GM21576 (cell line): ENCODE measurements at regions not wholly inside any gene's neighbourhood (a gene's known extent, or its start where the extent isn't known, plus 50 kb on each side); places are given as distances from the start of the nearest gene placed in this dataset.

ENCODE experiments used
- ATAC-seq: cut with Tn5 transposase; IDR thresholded peaks from one replicate; pipeline ENCODE4 v1.9.1; 2021; ENCODE audit warnings: mild to moderate bottlenecking, moderate library complexity; ENCODE audit not compliant: unreplicated experiment

GRCh38 chr9:107951511-107951910 is 461.9 kb upstream of the KLF4 start:
- no peak for ATAC-seq

- no peak for ATAC-seq
These were observed 459.5 kb upstream of the KLF4 start for GRCh38 chr9:107949061-107949460.

DNA sequence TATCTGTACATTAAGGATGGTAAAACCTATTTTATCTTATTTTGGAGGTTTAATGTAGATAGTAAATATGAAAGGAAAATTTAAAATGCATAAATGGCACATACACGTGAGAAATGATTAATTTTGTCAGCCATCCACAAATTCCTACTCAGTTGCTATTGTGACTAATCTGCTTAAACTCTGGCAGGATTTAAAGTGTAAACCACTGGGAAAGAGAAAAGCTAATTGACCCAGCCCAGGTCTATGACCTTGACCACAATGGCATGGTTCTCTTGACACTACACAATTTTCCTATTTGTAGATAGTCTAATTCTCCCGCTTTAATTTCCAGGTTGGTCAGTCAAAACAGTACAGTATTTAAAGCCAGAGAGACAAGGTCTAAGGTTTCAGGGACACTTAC is 459.0 kb upstream of the KLF4 start:
- no peak for ATAC-seq

DNA sequence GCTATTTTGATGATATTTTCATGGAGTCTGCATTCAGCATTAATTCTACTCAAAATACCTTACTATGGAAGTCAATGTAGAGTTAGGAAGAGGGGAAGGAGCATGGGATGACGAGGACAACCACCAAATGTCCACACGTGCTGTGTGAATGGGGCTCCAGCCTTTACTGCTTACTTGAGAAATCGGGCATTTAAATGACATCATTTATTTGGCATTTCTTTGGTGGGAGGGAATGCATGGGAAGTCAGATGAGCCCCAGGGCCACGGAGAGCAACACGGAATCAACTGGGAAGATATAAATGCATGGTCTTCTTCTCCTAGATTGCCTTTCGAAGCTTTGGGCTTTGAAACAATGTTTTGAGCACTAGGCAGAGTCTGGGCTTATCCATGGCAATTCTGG is 458.5 kb upstream of the KLF4 start:
- no peak for ATAC-seq

GRCh38 chr9:107946364-107947141 is 457.0 kb upstream of the KLF4 start:
- ATAC-seq, result no peak

- ATAC-seq, result no peak
These were observed 456.4 kb upstream of the KLF4 start for GRCh38 chr9:107945961-107946360.

DNA sequence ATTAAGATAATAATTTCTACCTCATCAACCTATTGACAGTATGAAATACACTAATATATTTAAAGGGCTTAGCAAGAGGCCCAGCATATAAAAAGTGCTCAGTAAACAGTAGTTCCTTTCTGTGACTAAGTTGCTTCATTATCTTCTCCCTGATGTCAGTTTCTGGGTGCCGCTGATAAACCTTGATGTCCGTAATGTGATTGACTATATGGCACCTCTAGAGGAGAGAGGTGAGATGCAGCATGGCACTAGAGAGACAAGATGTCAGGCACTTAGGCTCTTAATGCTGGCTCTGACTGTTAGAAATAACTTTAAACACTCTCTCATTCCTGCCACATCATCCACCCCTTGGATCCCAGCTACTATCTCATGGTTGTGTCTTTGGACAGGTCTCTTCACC is 455.9 kb upstream of the KLF4 start:
- no peak for ATAC-seq

DNA sequence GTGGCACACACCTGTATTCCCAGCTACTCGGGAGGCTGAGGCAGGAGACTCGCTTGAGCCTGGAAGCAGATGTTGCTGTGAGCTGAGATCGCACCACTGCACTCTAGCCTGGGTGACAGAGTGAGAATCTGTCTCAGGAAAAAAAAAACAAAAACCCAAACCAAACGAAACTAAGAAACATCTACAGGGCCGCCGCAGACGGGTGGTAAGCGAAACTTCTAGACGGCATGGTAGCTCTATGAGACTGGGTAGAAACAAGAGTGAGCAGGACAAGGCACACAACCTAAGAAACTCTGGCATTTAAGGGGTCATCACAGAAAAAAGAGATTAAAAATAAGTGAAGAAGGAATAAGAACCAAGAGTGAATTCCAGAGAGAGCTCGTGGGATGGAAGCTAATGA is 454.8 kb upstream of the KLF4 start:
- ATAC-seq, result no peak

DNA sequence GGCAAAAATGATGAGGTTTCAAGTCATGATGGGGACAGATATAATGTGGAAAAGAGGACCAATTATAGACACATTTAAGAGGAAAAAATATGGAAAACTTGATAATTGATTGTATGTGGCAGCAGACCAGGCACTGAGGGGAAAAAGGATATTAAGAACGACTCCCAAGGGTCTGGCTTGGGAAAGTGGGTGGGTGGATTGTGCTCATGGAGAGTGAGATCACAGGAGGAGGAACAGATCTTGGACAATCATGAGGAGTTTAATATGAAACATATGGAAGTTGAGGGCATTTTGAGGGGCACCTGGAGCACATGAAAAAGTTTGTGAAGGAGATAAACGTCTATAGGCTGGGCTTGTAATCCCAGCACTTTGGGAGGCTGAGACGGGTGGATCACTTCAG is 454.3 kb upstream of the KLF4 start:
- ATAC-seq, result no peak

DNA sequence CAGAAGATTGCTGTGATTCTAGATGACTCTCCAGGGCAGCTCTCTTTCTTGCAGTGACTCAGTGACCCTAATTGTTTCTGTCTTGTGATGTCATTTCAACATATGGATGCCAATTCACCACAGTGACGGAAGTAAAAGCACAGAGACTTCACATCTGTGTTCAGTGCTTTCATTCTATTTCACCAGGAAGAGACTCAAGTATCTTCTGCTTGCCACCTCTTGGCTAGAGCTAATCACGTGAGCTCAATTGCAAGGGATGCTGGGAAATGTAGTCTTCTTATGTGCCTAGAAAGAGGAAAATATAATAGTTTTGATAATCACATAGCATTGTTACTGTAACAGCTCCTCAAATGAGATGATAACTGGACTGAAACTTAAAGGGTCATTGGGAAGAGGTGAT is 453.3 kb upstream of the KLF4 start:
- no peak for ATAC-seq

GRCh38 chr9:107942291-107942690 is 452.7 kb upstream of the KLF4 start:
- no peak for ATAC-seq

DNA sequence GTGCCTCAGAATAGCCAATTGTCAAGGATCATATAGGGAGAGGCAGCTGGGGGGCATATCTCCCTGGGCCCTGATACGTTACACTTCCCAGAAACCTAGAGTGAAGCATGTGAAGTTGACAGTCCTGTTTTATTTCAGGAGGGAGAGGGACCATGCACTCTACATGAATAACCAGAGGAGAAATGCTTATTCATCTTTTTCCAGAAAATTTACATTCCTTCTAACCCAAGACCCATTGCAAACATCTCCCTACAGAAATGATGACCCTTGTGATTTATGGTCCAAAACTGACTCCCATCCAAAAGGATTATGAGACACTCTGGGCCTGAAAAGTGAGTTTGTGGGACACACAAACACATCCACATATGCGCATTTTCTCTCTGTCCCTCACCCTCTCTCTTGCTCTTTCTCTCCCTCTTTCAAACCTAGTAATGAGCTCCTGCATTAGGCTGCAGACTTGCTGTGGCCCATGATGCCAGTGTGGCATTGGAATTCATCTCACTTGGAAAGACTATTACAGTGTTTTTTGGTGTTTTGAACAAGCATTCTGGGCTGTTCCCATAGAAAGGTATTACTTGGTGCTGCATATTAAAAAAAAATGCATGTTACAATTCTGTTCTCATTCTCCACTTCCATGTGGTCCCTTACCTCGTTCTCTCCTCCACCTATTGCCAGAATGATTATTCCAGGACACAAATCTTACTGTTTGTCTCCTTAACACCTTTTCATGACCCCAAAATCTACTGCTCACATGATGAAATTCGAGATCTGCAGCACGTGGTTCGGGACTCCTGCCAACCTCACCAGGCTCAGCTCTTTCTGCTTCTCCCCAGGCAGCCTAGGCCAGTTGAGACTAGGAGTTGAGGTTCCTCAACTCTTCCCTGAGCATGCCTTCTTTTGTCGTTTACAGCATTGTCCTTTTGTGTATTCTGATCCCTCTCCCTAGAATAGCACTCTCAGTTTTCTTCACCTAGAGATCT is 451.3 kb upstream of the KLF4 start:
- no peak for ATAC-seq

- no peak for ATAC-seq
These were observed 449.3 kb upstream of the KLF4 start for GRCh38 chr9:107938801-107939386.

DNA sequence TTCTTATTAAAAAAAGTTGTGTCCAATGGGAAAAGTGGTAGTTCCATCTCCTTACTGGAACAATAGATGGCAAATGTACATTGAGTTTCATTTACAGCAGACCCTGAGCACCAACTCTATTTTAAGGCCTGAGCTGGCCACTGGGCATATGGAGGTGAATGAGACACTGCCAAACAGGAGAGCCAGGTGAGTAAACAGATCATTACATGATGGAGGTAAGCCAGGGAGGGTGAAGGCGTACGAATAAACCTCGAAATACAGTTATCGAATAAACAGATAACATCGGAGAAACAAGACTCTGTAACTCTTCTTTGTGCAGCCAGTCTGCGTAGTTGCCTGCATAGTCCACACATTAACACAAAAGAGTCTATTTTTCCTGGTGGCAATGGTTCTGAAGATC is 446.4 kb upstream of the KLF4 start:
- no peak for ATAC-seq

DNA sequence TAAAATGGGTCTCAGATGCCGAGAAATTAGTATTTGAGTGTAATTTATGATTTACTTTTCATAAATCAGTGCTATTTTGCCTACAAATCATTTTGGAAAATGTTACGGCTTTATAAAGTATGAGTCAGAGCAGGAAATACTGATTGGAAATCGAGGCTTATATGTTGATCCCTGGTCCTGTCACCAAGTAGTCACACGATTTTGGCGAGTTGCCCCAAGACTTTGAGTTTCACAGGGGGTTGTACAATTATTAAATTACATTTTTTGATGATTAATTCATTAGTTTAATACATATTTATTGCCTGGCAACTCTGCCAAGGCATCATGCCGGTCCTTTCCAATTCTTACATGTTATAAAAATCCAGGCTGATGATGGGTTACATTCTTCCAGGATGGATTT is 443.9 kb upstream of the KLF4 start:
- no peak for ATAC-seq

DNA sequence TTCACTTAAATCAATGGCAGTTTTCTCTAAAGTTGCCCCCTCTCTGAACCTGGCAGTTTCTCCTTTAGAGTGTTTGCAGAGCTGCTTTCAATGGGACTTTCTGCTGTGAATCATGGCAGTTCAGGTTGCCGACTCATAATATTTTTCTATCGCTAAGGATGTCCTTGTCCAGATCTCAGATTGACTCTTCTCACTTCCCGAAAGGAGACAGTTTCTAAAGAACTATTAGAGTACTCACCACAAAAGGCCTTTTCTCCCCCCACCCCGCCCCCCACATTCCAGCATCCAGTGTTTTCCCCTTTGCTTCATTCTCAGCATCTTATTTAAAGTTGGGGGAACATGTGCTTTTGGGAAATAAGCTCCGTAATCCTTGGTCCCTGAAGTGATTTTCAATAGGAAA is 443.5 kb upstream of the KLF4 start:
- ATAC-seq, result no peak

DNA sequence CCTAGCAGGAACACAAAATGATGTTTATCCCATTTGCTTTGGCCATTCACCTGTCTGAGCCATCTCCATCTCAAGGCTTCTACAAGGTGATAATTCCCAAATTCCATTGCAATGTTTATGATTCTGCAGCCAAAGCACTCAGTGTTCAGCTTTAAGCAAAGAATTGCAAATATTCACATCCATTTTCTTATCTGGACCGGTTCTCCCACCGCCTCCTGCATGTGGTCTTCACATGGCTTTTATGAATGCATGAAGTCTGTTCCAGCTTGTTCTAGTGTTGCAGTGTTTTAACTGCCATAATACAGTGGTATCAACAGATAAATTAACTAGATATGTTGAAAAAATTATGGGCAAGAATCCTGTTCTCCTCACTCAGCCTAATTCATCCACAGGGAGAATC is 443.0 kb upstream of the KLF4 start:
- ATAC-seq, result no peak

- no peak for ATAC-seq
These were observed 442.5 kb upstream of the KLF4 start for GRCh38 chr9:107932046-107932445.

DNA sequence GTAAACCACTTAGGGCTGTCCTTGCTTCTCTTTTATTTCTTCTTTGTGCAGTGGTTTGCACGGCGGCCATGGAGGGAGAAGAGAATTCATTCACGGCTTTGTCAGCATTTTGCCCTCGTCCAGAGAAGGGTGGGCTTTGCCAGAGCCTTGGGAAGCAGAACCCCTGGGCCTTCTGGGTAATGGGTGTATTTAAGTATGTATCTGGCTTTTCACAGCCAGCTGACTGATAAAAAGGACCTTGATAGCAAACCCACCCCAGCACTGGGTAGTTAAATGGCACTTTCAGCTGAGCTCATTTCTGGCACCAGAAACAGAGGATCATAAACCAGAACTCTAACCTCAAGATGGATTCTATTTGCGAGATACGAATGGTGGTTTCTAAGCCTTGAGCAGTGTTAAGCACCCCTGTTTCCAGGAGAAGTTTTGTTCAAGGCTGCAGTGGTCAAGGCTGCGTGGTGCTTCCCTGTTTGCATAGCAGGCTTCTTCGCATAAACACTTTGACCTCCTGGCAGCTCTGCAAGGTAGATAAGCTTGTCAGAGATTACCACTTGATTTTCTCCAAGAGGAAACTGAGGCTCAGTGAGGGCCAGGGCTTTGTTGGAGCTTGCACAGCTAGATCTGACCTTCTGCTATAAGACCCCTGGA is 441.6 kb upstream of the KLF4 start:
- no peak for ATAC-seq

DNA sequence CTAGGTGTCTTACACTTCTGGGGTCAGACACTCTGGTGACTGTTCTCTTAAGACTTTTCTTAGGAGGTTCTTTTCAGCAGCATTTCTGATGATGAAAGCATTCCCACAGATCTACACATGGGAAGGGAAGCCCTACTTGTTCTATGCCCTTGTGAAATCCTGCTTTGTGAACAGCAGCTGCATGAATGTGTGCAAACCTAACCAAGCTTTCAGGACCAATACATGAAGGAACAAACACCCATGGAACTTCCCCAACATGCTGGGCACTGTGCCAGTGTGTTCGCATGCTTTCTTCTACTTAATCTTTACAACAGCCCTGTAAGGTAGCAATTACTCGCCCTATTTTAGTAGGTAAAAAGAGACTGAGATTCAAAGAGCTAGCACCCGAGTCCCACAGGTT is 439.9 kb upstream of the KLF4 start:
- ATAC-seq, result no peak

DNA sequence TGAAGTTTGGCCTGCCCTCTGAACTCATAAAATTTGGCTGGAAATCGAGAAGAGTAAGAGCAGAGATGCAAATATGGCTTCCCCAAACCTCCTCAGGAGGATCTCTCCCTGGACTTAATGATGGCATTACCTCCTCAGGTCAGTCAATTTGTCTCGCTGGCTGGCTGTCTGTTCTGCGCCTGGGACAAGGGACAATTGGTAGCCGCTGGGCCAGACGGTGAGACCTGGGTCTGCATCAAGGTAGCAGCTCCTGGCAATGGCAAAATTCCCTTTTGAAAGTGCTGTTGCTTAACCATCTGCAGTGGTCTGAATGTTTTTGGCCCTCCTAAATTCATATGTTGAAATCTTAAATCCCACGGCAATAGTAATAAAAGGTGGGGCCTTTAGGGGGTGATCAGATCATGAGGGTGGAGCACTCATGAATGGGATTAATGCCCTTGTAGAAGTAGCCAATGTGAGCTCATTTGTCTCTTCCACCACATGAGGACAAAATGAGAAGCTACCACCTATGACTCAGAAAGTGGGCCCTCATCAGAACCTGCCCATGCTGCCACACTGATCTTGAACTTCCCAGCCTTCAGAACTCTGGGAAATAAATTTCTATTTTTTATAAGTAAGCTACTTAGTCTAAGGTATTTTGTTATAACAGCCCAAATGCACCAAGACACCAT is 439.3 kb upstream of the KLF4 start:
- ATAC-seq, result no peak
